ENCODE measurements at regions not wholly inside any gene's neighbourhood (a gene's known extent, or its start where the extent isn't known, plus 50 kb on each side); places are given as distances from the start of the nearest gene placed in this dataset.

GRCh38 chr5:2374703-2375102 is 376.8 kb downstream of the IRX2 start:
- TF ChIP-seq, protein P1, sequence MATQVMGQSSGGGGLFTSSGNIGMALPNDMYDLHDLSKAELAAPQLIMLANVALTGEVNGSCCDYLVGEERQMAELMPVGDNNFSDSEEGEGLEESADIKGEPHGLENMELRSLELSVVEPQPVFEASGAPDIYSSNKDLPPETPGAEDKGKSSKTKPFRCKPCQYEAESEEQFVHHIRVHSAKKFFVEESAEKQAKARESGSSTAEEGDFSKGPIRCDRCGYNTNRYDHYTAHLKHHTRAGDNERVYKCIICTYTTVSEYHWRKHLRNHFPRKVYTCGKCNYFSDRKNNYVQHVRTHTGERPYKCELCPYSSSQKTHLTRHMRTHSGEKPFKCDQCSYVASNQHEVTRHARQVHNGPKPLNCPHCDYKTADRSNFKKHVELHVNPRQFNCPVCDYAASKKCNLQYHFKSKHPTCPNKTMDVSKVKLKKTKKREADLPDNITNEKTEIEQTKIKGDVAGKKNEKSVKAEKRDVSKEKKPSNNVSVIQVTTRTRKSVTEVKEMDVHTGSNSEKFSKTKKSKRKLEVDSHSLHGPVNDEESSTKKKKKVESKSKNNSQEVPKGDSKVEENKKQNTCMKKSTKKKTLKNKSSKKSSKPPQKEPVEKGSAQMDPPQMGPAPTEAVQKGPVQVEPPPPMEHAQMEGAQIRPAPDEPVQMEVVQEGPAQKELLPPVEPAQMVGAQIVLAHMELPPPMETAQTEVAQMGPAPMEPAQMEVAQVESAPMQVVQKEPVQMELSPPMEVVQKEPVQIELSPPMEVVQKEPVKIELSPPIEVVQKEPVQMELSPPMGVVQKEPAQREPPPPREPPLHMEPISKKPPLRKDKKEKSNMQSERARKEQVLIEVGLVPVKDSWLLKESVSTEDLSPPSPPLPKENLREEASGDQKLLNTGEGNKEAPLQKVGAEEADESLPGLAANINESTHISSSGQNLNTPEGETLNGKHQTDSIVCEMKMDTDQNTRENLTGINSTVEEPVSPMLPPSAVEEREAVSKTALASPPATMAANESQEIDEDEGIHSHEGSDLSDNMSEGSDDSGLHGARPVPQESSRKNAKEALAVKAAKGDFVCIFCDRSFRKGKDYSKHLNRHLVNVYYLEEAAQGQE (IDR thresholded peaks at IDR 0.05; ENCODE audit: unreplicated experiment): no peak
- TF ChIP-seq CREB1 (CRISPR knock-in tag; IDR thresholded peaks at IDR 0.05; ENCODE audit: low read depth): no peak
- no peak for TF ChIP-seq JUNB (IDR thresholded peaks at IDR 0.05; ENCODE audit: unreplicated experiment)
- TF ChIP-seq POLR2AphosphoS5 (IDR thresholded peaks at IDR 0.05; ENCODE audit: low read depth): no peak
- no peak for DNase-seq (ENCODE audit: low spot score)
- Histone ChIP-seq H3K4me2 (no peak overlapping the region), H2AFZ (no peak overlapping the region), H3K27ac (ENCODE audit: low read depth) (no peak overlapping the region), H3K4me1 (ENCODE audit: insufficient read depth) (no peaks in the 10 kb centered on the region), H3K79me2 (replicated peaks; ENCODE audit: insufficient read depth) (no peaks in the 10 kb centered on the region), H3F3A (replicated peaks; ENCODE audit: low read depth) (no peaks in the 10 kb centered on the region), H3K9me2 (ENCODE audit: insufficient read depth) (no peaks in the 10 kb centered on the region), H4K20me1 (replicated peaks; ENCODE audit: insufficient read depth) (no peaks in the 10 kb centered on the region), H3K4me3 (no peak overlapping the region), H3K36me3 (ENCODE audit: insufficient read depth) (no peaks in the 10 kb centered on the region), H3K27me3 (ENCODE audit: insufficient read depth) (no peaks in the 10 kb centered on the region)
- no peak for ATAC-seq
- Mint-ChIP-seq H3K36me3 (ENCODE audit: low read depth) (no peaks in the 10 kb centered on the region; the same call in 1 of the 3 replicates), H3K27me3 (ENCODE audit: insufficient read depth, low read depth, poor library complexity) (peaks cover 3% of the 10 kb centered on the region), H3K9me3 (peaks cover 17% of the 10 kb centered on the region), H3K4me1 (peaks cover 3% of the 10 kb centered on the region; the same call in 2 of the 3 replicates), H3K27ac (no peak overlapping the region), H3K4me3 (no peak overlapping the region)

DNA sequence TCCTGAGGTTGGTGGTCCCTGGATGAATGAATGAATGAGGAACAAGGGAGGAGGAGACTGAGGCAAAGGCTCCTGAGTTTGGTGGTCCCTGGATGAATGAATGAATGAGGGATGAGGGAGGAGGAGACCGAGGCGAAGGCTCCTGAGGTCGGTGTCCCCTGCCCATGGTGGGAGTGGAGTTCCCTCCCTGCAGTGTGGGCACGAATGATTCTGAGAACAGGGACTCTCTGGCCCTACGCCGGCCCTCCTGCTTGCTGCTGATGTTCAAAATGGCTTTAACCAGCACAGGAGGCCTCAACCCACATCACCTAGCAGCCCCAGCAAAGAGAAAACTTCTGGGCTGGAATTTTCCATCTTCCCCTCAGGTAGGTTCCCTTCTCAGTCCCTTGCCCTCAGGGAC is 377.8 kb downstream of the IRX2 start:
- no peak overlapping the region for H3K4me3 Mint-ChIP-seq
- Histone ChIP-seq H3K27me3 (ENCODE audit: insufficient read depth) (no peaks in the 10 kb centered on the region), H3K4me3 (no peak overlapping the region), H3K36me3 (ENCODE audit: insufficient read depth) (no peaks in the 10 kb centered on the region), H3K27ac (ENCODE audit: low read depth) (no peak overlapping the region), H3K9me2 (ENCODE audit: insufficient read depth) (no peaks in the 10 kb centered on the region), H3K4me2 (no peak overlapping the region), H3F3A (replicated peaks; ENCODE audit: low read depth) (no peaks in the 10 kb centered on the region), H2AFZ (no peak overlapping the region), H3K79me2 (replicated peaks; ENCODE audit: insufficient read depth) (no peaks in the 10 kb centered on the region), H3K4me1 (ENCODE audit: insufficient read depth) (no peaks in the 10 kb centered on the region), H4K20me1 (replicated peaks; ENCODE audit: insufficient read depth) (no peaks in the 10 kb centered on the region)
- H3K27ac Mint-ChIP-seq: no peak overlapping the region
- H3K9me3 Mint-ChIP-seq: peaks cover 14% of the 10 kb centered on the region
- no peak for DNase-seq (ENCODE audit: low spot score)
- no peaks in the 10 kb centered on the region; the same call in 1 of the 3 replicates for H3K36me3 Mint-ChIP-seq (ENCODE audit: low read depth)
- no peak for ATAC-seq
- peaks cover 3% of the 10 kb centered on the region; the same call in 2 of the 3 replicates for H3K4me1 Mint-ChIP-seq
- H3K27me3 Mint-ChIP-seq (ENCODE audit: insufficient read depth, low read depth, poor library complexity): peaks cover 3% of the 10 kb centered on the region
- TF ChIP-seq EZH2 (IDR thresholded peaks at IDR 0.05; ENCODE audit: low read depth, unreplicated experiment) (no peak), ZNF114 (CRISPR knock-in tag; IDR thresholded peaks at IDR 0.05) (no peak), POLR2AphosphoS5 (IDR thresholded peaks at IDR 0.05; ENCODE audit: low read depth) (no peak), STAT1 (IDR thresholded peaks at IDR 0.05; ENCODE audit: unreplicated experiment) (no peak), CREB1 (CRISPR knock-in tag; IDR thresholded peaks at IDR 0.05; ENCODE audit: low read depth) (no peak), ZNF331 (CRISPR knock-in tag; IDR thresholded peaks at IDR 0.05; ENCODE audit: low read depth) (no peak), NANOG (IDR thresholded peaks at IDR 0.05; ENCODE audit: borderline replicate concordance) (no peak)
- TF ChIP-seq, protein P1 (IDR thresholded peaks at IDR 0.05; ENCODE audit: unreplicated experiment): no peak
- TF ChIP-seq, protein P2, sequence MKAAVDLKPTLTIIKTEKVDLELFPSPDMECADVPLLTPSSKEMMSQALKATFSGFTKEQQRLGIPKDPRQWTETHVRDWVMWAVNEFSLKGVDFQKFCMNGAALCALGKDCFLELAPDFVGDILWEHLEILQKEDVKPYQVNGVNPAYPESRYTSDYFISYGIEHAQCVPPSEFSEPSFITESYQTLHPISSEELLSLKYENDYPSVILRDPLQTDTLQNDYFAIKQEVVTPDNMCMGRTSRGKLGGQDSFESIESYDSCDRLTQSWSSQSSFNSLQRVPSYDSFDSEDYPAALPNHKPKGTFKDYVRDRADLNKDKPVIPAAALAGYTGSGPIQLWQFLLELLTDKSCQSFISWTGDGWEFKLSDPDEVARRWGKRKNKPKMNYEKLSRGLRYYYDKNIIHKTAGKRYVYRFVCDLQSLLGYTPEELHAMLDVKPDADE (IDR thresholded peaks at IDR 0.05): no peak

Data from GM23338 (cell line).